ENCODE measurements at regions not wholly inside any gene's neighbourhood (a gene's known extent, or its start where the extent isn't known, plus 50 kb on each side); places are given as distances from the start of the nearest gene placed in this dataset.

- TF ChIP-seq, protein P1, sequence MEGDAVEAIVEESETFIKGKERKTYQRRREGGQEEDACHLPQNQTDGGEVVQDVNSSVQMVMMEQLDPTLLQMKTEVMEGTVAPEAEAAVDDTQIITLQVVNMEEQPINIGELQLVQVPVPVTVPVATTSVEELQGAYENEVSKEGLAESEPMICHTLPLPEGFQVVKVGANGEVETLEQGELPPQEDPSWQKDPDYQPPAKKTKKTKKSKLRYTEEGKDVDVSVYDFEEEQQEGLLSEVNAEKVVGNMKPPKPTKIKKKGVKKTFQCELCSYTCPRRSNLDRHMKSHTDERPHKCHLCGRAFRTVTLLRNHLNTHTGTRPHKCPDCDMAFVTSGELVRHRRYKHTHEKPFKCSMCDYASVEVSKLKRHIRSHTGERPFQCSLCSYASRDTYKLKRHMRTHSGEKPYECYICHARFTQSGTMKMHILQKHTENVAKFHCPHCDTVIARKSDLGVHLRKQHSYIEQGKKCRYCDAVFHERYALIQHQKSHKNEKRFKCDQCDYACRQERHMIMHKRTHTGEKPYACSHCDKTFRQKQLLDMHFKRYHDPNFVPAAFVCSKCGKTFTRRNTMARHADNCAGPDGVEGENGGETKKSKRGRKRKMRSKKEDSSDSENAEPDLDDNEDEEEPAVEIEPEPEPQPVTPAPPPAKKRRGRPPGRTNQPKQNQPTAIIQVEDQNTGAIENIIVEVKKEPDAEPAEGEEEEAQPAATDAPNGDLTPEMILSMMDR (IDR thresholded peaks at IDR 0.05; ENCODE audit: insufficient read depth, low read length), result no peak
- DNase-seq (ENCODE audit: low read depth), result peak; percentile 48
- H3K4me3 ChIP-seq (ENCODE audit: low read depth, low read length), result no peak overlapping the region
Observed at GRCh38 chr2:45289997-45290709, 280.9 kb upstream of the SIX2 start.

- H3K4me3 ChIP-seq (ENCODE audit: low read depth, low read length), result no peak overlapping the region
- TF ChIP-seq, protein P1 (IDR thresholded peaks at IDR 0.05; ENCODE audit: insufficient read depth, low read length), result no peak
- DNase-seq (ENCODE audit: low read depth), result no peak
Observed at GRCh38 chr2:45288532-45289417, 279.5 kb upstream of the SIX2 start.

GRCh38 chr2:45287045-45287444, 277.8 kb upstream of the SIX2 start:
- DNase-seq (ENCODE audit: low read depth), result peak; percentile 16
- TF ChIP-seq, protein P1 (IDR thresholded peaks at IDR 0.05; ENCODE audit: insufficient read depth, low read length), result no peak
- no peak overlapping the region for H3K4me3 ChIP-seq (ENCODE audit: low read depth, low read length)

DNA sequence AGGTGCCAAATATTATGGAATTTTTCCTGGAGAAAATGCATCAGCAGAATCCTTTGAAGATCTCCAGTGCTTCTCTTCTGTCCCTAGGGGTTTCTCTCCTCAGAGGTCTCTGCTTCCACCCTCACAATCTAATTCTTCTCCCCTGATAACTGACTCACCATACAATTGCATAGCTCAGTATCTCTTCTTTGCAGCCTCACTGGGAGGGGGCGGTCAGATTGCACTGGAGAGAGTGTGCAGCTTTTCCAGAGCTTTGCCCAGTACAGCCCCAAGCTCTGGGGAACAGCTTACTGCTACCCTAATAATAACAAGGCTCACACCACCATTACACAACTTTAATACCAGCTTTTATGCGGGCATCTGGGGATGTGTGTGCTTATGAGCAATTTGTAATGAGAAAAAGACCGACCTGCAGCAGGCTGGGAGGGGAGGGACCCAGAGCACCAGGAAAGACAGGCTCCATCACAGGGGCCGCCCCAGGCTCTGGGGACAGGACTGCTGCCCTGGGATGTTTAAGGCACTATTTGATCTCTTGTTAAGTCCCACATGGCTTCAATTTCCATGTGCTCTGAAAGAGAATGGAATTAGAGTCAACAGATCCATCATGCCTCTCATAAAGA, 276.6 kb upstream of the SIX2 start:
- H3K4me3 ChIP-seq (ENCODE audit: low read depth, low read length), result no peak overlapping the region
- DNase-seq (ENCODE audit: low read depth), result no peak
- TF ChIP-seq, protein P1 (IDR thresholded peaks at IDR 0.05; ENCODE audit: insufficient read depth, low read length), result no peak

DNA sequence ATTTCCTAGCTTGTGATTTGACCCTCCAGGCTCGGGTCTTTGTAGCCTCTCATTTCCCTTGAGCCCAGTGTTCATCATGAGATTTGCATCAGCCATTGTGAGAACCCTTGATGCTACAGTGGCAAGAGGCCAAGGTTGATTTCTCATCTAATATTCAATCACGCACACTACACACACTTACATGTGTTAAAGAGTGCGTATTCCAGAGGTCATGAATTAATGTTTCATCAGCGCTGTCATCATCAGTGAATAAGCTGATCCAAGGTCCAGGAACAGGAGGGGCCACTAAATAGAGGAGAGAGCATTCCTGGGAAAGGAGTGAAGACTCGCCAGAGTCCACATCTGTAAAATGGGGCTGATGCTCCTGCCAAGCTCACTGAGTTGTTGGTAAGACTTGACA, 276.1 kb upstream of the SIX2 start:
- DNase-seq (ENCODE audit: low read depth), result peak; percentile 73
- no peak overlapping the region for H3K4me3 ChIP-seq (ENCODE audit: low read depth, low read length)
- TF ChIP-seq, protein P1 (IDR thresholded peaks at IDR 0.05; ENCODE audit: insufficient read depth, low read length), result no peak

DNA sequence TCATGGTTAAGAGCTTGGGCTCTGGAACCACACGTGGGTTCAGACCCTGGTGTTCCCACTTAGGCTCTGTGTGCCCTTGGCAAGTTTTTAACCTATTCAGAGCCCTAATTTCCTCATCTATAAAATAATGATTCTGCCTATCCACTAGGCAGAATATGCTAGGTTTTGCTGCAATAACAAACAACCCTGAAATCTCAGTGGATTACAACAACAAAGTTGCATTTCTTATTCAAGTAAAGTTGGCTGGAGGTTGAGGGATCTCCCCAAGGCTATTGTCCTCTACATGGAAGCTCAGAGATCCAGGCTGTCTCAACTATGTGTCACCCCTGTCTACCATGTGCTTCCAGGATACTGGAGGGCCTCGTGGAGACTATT, 275.4 kb upstream of the SIX2 start:
- no peak overlapping the region for H3K4me3 ChIP-seq (ENCODE audit: low read depth, low read length)
- no peak for DNase-seq (ENCODE audit: low read depth)
- TF ChIP-seq, protein P1 (IDR thresholded peaks at IDR 0.05; ENCODE audit: insufficient read depth, low read length), result no peak
